ENCODE measurements at regions not wholly inside any gene's neighbourhood (a gene's known extent, or its start where the extent isn't known, plus 50 kb on each side); places are given as distances from the start of the nearest gene placed in this dataset.

GRCh38 chr14:100468557-100468956, 118.7 kb downstream of the BEGAIN start (continued):
- no peak for TF ChIP-seq ZBTB33 (IDR thresholded peaks at IDR 0.05)
- TF ChIP-seq FOXA1 (IDR thresholded peaks at IDR 0.05): no peak
- TF ChIP-seq CTCF (IDR thresholded peaks at IDR 0.05; ENCODE audit: low read depth, low read length, missing input control): no peak
- no peak for TF ChIP-seq ATF3 (IDR thresholded peaks at IDR 0.05)

GRCh38 chr14:100469632-100470522, 117.3 kb downstream of the BEGAIN start:
- TF ChIP-seq RAD21 (IDR thresholded peaks at IDR 0.05) (no peak), SP1 (IDR thresholded peaks at IDR 0.05) (no peak), REST (IDR thresholded peaks at IDR 0.05) (no peak), CTCF (IDR thresholded peaks at IDR 0.05; ENCODE audit: low read depth, low read length, missing input control) (no peak), TAF1 (conservative IDR thresholded peaks at IDR 0.05) (no peak), YY1 (IDR thresholded peaks at IDR 0.05) (no peak), EGR1 (IDR thresholded peaks at IDR 0.05; ENCODE audit: low read depth in 2 of 2) (no peak), ATF3 (IDR thresholded peaks at IDR 0.05) (no peak), GABPA (IDR thresholded peaks at IDR 0.05 in 1 of 2, conservative IDR thresholded peaks at IDR 0.05 in 1 of 2) (no peak), FOXA1 (IDR thresholded peaks at IDR 0.05) (no peak), ZBTB33 (IDR thresholded peaks at IDR 0.05) (no peak), RXRA (IDR thresholded peaks at IDR 0.05) (no peak), MAX (IDR thresholded peaks at IDR 0.05) (no peak), HNF4G (IDR thresholded peaks at IDR 0.05) (no peak), JUND (IDR thresholded peaks at IDR 0.05) (no peak), FOXA2 (IDR thresholded peaks at IDR 0.05) (no peak), NR2F2 (IDR thresholded peaks at IDR 0.05) (no peak)
- no peaks in the 10 kb centered on the region for H3K4me1 ChIP-seq (ENCODE audit: control insufficient read depth in 4 of 4, insufficient read depth in 4 of 4, low read length in 3 of 4)
- no peaks in the 10 kb centered on the region for H3K27me3 ChIP-seq (ENCODE audit: control insufficient read depth in 4 of 4, insufficient read depth in 4 of 4, low read length in 3 of 4)
- H3K9me3 ChIP-seq (ENCODE audit: control insufficient read depth in 4 of 4, low read length in 3 of 4): no peaks in the 10 kb centered on the region
- 95% methylated on average over 6 of the region's 6 CpGs for WGBS
- peaks cover 0 to 3% (median 0%) of the 10 kb centered on the region in 4 donors for H3K36me3 ChIP-seq (ENCODE audit: control insufficient read depth in 4 of 4, insufficient read depth in 3 of 4, low read depth in 1 of 4, low read length in 3 of 4)
- no peak overlapping the region for H3K4me3 ChIP-seq (ENCODE audit: low read depth in 1 of 3, low read length in 3 of 3)
- DNase-seq (ENCODE audit: low spot score): no peak
- H3K27ac ChIP-seq (ENCODE audit: low read depth in 1 of 2, low read length in 2 of 2): no peak overlapping the region
- H3K9ac ChIP-seq (ENCODE audit: low read depth in 1 of 2, low read length in 2 of 2): no peak overlapping the region

Measured in liver (tissue), 8 donors.